ENCODE measurements at regions not wholly inside any gene's neighbourhood (a gene's known extent, or its start where the extent isn't known, plus 50 kb on each side); places are given as distances from the start of the nearest gene placed in this dataset.

- DNase-seq, result no peak
Observed at GRCh38 chr16:86377251-86378022, 132.9 kb upstream of the FOXF1 start.

GRCh38 chr16:86378128-86378527 lies 132.2 kb upstream of the FOXF1 start:
- no peak for DNase-seq

- DNase-seq, result no peak
Observed at GRCh38 chr16:86378831-86379504, 131.4 kb upstream of the FOXF1 start.

GRCh38 chr16:86379505-86379846 lies 130.9 kb upstream of the FOXF1 start:
- DNase-seq, result no peak

GRCh38 chr16:86380030-86380429 lies 130.3 kb upstream of the FOXF1 start:
- DNase-seq, result no peak

GRCh38 chr16:86381491-86381890 lies 128.8 kb upstream of the FOXF1 start:
- DNase-seq, result no peak

GRCh38 chr16:86382067-86382773 lies 128.1 kb upstream of the FOXF1 start:
- DNase-seq, result no peak

GRCh38 chr16:86382774-86383407 lies 127.4 kb upstream of the FOXF1 start:
- no peak for DNase-seq

- no peak for DNase-seq
Observed at GRCh38 chr16:86383488-86384262, 126.7 kb upstream of the FOXF1 start.

- DNase-seq, result no peak
Observed at GRCh38 chr16:86384263-86384649, 126.1 kb upstream of the FOXF1 start.

- no peak for DNase-seq
Observed at GRCh38 chr16:86384980-86385379, 125.3 kb upstream of the FOXF1 start.

- DNase-seq, result no peak
Observed at GRCh38 chr16:86387468-86388440, 122.6 kb upstream of the FOXF1 start.

- DNase-seq, result no peak
Observed at GRCh38 chr16:86388976-86389375, 121.4 kb upstream of the FOXF1 start.

GRCh38 chr16:86389566-86390328 lies 120.6 kb upstream of the FOXF1 start:
- DNase-seq, result no peak

GRCh38 chr16:86390335-86390734 lies 120.0 kb upstream of the FOXF1 start:
- no peak for DNase-seq

GRCh38 chr16:86391486-86391885 lies 118.8 kb upstream of the FOXF1 start:
- DNase-seq, result no peak

GRCh38 chr16:86391984-86392383 lies 118.3 kb upstream of the FOXF1 start:
- no peak for DNase-seq

GRCh38 chr16:86392436-86393152 lies 117.7 kb upstream of the FOXF1 start:
- DNase-seq, result no peak

- DNase-seq, result no peak
Observed at GRCh38 chr16:86393907-86394626, 116.3 kb upstream of the FOXF1 start.
